HUDEP-2 (cell line): ENCODE measurements at regions not wholly inside any gene's neighbourhood (a gene's known extent, or its start where the extent isn't known, plus 50 kb on each side); places are given as distances from the start of the nearest gene placed in this dataset.
"Not testable (repeated sequence)": the region's sequence is repeated elsewhere in the genome, so short reads cannot be mapped to it uniquely, and the experiment has no call there.

Experiments used
- DNase-seq, 76 experiments: peaks; one replicate each; lab custom pipeline; 2025; ENCODE audit not compliant: unreplicated experiment in 76 of 76; lab: John Stamatoyannopoulos, UW

DNA sequence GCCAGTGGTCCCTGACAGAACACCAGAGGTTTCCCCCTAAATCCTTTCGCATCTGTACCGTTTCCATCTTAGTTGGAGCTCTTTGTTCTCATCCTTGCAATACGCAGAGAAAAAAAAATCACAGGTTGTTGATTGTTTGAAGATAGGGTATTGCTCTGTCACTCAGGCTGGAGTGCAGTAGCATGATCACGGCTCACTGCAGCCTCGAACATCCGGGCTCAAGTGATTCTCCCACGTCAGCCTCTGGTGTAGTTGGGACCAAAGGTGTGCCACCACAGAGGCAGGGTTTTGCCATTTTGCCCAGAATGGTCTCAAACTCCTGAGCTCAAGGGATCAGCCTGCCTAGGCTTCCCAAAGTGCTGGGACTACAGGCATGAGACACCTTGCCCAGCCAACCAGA is 185.9 kb downstream of the FAM72C start:
- DNase-seq: not testable (repeated sequence)

DNA sequence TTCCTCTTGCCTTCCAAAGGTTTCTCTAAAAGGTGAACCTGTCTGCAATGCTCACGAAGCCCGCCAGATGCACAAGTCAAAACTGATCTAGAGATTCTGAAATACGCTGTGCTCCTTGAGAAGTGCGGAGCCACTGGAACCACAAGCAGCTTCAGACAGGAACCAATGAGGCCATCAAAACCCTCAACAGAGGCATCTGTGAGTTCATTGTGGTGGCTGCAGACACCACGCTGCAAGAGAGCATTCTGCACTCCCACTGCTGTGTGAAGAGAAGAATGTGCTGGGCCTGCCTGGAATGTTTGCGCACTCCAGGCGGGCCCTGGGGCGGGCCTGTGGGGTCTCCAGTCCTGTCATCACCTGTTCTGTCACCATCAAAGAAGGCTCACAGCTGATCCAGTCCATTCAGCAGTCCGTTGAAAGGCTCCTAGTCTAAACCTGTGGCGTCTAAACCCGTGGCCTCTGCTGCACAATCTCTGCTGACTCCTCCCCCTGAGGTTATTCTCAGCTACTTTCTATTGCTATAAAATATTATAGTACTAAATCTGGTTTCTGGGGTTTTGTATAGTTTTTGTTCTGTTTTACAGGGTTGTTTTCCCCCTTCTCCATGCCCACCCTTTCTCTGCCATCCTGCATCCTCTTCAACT is 187.4 kb downstream of the FAM72C start:
- not testable (repeated sequence) for DNase-seq

DNA sequence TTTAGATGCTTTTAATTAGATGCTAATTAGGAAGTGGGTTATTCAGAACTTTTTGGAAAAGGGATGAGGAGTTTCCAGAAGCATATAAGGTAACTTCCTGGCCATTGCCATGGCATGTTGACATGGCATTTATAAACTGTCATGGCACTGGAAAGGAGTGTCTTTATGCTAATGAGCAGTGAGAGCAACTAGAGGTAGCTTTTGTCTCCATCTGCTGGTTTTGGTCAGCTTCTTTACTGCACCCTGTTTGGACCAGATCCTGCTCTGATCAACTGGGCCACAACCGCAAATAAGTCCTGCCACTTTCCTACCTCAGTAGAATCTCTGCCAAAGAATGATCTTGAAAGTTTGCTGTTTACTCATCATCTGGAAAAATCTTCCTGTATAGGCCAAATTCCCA is 193.6 kb downstream of the FAM72C start:
- not testable (repeated sequence) for DNase-seq

DNA sequence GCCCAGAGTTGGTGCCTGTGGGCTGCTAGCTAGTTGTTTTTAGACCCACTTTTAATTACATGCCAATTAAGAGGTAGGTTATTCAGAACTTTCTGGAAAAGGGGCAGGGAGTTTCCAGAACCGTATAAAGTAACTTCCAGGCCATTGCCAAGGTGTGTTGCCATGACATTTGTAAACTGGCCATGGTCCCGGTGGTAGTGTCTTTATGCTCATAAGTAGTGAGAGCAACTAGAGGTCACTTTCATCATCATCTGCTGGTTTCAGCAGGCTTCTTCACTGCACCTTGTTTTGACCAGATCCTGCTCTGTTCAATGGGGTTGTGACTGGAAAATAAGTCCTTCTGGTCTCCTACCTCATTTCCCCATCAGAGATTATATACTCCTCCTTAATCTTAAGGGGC is 207.0 kb downstream of the FAM72C start:
- not testable (repeated sequence) for DNase-seq

DNA sequence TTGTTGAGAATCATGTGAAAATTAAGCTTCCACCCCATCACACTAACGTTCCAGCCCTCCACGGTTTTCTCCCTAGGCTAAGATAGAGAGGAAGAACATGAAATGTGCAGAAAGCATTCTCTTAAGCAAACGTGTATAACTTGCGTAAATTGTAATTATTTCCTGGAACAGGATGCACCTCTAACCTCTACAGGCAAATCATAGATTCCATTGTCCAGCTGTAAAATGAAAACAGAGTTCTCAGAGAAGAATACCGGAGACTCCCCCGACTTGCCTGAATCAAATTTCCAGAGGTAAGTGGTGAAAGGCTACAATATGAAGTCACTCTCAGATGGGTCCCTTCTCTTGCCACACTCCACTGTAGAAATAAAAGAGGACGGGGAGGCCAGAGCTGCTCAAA is 211.4 kb downstream of the FAM72C start:
- DNase-seq: not testable (repeated sequence)

DNA sequence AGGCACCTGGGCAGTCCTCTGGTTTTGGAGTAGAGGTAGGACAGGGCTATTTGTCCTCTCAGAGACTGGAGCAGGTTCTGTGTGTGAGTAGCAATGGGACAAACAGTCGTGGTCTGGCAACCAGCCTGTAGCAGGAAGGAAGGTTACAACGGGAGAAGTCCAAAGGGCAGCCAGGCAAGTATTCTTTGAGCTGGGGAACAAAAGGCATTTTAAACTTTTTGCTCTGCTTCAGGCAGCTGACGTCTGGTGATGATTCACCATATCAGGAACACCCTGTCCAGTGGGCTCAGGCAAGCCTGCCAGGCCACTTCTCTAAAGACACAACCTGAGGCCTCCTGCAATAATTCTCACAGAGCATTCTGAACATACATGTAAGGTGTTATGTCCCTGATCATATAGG is 215.8 kb downstream of the FAM72C start:
- DNase-seq: not testable (repeated sequence)

DNA sequence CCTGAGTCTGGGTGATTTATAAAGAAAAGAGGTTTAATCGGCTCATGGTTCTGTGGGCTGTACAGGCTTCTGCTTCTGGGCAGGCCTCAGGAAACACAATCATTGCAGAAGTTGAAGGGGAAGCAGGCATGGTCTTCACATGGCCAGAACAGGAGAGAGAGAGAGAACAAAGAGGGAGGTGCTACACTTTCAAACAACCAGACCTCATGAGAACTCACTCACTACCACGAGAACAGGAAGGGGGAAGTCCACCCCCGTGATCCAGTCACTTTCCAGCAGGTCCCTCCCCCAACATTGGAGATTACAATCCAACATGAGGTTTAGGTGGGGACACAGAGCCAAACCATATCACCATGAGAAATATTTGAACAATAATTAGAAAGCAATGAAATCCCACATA is 222.9 kb downstream of the FAM72C start:
- DNase-seq: no peak

DNA sequence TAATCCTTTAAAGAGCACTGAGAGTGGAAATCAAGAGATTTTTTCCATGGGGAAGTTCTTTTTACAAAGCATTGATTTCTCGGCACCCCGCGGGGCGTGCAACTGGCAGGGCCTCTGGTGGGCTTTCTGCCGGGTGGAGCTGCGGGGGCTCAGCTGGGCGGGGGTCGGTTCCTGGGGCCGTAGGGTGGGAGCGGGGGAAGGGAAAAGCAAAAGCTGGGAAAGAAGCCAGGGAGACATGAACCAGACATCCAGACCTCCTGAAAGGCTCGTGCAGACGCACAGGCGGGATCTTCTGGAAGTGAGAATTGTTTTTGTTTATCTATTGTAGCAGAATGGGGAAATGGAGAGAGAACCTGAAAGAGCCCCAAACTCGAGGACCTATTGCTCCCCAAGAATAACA is 235.2 kb downstream of the FAM72C start:
- no peak for DNase-seq

DNA sequence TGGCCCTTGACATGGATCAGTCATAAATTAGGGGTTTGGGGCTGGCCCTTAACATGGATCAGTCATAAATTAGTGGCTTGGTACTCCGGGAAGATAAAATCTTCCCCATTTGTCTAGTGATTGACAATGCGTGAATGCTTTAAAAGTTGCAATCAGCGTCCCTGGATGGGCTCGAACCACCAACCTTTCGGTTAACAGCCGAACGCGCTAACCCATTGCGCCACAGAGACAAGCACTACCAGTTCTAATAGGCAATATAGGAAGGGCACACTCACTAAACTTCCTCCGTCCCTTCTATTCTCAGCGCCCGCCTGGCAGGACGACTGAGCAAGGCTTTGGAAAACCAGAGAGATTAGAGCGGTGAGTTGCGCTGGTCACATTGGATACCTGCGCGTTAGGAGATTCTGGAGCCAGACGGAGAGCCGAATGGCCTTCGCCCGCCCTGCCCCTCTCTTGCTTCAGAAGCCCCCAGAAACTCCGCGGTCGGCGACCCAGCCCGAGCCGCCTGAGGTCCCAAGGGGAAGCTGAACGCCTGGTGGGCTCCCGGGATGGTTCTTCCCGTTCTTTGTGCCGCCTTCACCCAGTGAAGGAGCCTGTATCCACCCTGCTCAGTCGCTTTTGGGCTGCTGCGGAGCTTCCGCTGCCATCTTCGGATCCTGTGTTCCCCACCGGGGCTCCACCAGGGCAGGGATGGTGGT is 235.9 kb downstream of the FAM72C start:
- DNase-seq: peak in 10 of 76 experiments; percentile 2 to 51 (median 36)

DNA sequence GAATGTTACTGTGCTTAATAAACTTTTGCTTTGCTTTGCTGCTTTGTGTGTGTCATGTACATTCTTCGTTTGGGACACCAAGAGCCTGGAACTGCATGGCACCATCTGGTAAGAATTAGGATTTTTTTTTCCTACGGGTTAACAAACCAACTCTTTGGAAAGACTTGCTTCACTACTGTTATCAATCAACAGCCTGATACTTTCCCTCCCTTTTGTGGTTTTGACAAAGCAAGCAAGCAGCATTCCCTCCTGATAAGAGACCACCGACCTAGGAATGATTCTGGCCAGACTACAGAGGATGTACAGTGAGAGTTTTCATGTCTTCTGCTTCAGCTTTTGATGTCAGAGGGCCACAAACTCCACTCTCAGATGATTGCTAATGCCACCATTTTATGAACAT is 237.5 kb downstream of the FAM72C start:
- DNase-seq: not testable (repeated sequence)

DNA sequence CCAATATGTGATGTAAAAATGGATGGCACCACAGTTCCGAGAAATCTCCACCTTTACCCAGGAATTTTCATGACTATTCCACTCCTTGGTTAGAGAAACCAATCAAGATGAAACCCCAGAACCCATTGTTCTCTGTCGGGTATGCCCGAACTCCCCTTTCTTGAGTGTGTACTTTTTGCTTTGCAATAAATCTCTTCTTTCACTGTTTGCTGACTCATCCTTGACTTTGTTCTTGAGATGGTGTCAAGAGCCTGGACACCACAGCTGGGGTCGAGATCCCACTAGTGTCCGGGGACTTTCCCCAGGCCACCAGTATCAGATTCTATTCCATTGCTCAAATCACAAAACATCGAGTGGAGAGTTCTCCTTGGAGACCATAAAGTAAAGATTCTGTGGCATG is 240.9 kb downstream of the FAM72C start:
- DNase-seq: not testable (repeated sequence)

DNA sequence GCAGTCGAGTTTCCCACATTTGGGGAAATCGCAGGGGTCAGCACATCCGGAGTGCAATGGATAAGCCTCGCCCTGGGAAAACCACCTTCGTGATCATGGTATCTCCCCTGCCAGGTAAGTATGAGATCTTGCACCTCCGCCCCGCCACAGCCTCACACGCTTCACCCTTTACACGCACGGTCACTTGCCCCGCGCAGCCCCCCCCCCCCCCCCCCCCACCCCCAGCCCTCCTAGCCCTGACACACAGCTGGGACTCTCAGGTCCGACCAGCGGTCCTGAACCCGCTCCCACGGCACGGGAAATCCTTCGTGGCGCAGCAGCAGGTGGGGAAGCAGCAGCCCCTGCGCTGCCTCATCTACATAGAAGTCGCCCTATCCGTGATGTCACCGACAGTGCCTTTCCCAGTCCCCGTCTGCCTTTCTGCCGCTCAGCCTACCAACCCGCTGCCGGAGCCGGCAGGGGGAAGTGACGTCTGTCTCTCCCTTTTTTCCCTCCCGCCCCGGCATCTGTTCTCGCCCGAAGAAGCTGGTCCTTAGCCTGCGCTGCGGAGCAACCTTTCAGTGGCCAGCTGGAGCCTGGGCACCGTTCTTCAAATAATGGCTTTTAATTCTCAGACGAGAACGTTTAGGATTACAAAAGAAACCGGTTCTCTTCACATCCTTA is 242.2 kb downstream of the FAM72C start:
- not testable (repeated sequence) for DNase-seq

DNA sequence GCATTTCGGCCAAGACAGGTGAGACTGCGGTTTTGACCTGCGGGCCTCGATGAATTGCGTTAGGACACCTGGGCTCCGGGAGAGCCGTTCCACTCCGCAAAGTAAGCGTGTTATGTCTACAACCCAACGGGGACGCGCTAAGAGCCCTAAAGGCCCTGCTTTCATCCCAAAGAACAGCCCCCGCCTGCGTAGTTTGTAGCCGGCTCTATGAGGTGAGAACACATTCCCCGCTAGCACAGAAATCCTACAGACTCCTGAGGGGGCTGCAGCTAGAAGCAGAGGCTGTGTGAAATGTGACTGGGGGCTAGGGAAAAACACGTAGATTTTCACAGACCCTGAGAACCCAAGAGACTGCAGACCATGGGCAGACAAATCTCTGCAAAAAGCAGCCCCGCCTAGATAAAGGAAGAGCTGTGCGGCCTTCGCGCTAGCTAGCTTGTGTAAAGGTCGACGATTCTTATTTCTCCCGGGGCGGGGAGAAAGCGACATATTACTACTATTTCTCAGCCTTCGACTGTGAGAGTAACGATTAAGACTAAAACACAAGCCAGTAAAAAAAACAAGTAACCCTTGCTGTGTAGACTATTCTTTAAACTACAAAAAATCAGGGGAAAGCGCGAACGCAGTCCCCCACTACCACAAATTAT is 242.9 kb downstream of the FAM72C start:
- DNase-seq: not testable (repeated sequence)

DNA sequence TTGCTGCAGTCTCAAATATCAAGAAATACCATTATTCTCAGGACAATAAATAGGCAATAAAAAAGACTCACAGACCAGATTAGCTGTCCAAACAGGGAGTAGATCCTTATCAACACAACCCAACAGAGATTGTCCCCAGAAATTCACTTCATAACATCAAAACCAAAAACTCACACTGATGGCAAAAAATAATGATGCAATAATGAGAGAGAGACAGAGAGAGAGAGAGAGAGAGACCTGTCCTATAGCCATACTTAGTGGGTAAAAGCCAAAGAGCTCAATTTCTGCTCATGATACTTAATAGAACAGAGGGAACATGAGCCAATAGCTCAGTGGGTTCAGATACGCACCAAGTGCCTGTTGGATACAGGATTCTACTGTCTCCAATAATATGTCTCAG is 244.5 kb downstream of the FAM72C start:
- DNase-seq: no peak

DNA sequence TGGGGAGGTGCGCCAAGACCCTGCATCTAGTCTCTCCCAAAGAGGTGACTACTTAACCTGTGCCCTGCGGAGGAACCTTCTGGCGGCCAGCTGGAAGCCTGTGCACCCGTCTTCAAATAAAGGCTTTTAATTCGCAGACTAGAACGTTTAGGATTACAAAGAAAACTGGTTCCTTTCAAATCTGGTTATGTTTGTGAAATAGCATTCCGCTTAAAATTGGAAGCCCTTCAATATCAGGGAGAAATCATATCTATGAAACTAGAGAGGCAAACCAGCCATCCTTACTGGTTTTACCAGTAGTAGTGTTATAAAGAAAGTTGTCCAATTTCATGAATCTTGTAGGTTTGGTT is 250.8 kb downstream of the FAM72C start:
- DNase-seq: no peak

DNA sequence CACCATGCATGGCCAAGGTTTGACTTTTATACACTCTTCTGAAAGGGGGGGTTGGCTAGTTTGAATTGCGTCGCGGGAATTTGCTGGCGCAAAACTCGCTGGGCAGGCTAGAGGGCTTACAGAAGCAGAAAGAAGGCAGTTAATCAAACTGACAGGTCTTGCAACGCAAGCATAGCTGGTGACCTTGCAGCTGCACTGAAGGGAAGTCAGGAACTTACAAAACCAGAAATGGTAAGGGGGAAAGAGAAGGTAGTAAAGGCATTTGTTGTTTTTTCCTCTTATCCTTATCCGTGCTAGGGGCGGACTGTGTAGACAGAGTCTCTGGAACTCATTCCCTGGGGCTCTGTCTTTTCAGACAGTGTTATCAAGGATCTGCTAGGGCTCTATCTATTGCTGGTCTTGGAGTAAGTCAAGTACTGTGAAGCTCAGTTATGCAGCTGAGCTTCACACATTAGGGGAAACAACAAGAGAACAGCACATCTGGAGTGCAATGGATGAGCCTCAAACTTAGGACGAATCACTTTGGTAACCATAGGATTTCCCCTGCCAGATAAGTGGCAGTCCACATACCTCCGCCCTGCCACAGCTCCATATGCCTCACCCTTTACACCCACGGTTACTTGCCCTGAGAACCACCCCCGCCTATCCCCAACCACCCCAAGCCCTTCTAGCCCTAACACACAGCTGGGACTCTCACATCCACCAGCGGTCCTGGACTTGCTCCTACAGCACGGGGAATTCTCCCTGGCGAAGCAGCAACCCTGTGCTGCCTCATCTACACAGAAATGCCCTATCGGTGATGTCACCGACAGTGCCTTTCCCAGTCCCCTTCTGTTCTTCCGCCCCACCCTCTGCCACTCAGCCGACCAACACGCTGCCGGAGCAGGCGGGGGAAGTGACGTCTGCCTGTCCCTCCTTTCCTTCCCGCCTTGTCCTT is 251.4 kb downstream of the FAM72C start:
- DNase-seq: peak in 51 of 76 experiments; percentile 11 to 80 (median 51)

DNA sequence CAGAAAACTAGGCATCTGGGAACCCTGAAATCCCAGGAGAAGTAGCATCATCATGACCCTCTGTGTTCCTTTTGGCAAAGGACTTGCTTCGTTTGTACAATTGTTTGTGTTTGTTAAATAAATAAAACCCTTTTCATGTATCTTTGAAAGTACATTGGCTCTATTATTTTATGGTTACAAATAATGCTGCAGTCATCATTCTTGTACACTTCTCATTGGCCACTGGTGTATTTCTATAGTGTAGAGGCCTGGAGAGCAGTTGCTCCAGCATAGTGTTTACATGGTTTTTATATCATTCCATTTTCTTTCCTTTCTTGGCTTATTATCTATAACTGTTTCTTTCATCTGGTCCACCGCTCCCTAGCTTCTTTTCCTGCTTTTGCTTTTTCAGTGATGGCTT is 253.3 kb downstream of the FAM72C start:
- no peak for DNase-seq

DNA sequence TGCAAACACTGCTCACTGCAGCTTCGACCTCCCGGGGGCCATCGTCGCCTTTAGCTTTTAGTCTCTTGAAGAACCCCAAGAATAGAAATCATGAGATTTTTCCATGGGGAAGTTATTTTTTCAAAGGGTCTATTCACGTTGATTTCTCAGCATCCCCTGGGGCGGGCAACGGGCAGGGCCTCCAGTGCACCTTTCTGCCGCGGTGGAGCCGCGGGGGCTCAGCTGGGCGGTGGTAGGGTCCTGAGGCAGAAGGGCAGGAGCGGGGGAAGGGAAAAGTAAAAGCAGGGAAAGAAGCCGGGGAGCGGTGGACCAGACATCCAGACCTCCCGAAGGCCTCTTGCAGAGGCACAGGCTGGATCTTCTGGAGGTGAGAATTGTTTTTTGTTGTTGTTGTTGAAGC is 253.8 kb downstream of the FAM72C start:
- no peak for DNase-seq

DNA sequence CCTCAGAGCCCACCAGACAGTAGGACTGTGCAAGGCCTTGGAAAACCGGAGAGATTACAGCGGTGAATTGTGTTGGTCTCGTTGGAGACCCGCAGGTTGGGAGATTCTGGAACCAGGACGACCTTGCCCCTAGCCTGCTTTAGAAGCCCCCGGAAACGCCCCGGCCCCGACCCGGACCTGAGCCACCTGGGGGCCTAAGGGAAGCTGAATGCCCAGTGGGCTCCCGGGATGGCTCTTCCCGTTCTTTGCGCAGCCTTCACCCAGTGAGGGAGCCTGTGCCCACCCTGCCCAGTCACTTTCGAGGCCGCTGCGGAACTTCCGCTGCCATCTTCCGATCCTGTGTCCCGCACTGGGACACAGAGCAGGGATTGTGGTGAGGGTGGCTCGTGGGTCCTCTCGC is 254.4 kb downstream of the FAM72C start:
- no peak for DNase-seq

DNA sequence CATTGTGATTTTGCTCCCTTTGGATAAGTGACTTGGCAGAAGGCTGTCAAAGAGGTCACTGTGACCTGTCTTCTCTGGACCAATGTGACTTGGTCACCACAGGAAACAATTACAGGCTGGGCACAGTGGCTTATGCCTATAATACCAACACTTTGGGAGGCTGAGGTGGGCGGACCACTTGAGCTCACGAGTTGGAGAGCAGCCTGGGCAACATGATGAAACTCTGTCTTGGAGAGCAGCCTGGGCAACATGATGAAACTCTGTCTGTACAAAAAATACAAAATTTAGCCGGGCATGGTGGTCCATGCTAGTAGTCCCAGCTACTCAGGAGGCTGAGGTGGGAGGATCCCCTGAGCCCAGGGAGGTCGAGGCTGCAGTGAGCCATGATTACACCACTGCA is 256.9 kb downstream of the FAM72C start:
- DNase-seq: not testable (repeated sequence)
